Nephron (organoid): ENCODE measurements at regions not wholly inside any gene's neighbourhood (a gene's known extent, or its start where the extent isn't known, plus 50 kb on each side); places are given as distances from the start of the nearest gene placed in this dataset.

Experiments used
- H3K27ac Mint-ChIP-seq, 3 experiments: 2 replicates each; pipeline ENCODE4 v1.8.0; 2020; ENCODE audit warnings: mixed read lengths in 3 of 3, mild to moderate bottlenecking in 2 of 3, moderate library complexity in 1 of 3
- H3K27me3 Mint-ChIP-seq: 2 replicates; pipeline ENCODE4 v1.8.0; 2021; ENCODE audit warnings: low read depth, mild to moderate bottlenecking, moderate library complexity, mixed read lengths
- H3K36me3 Mint-ChIP-seq: 2 replicates; pipeline ENCODE4 v1.8.0; 2020; ENCODE audit warnings: low read depth, mixed read lengths
- H3K4me1 Mint-ChIP-seq: 2 replicates; pipeline ENCODE4 v1.8.0; 2020; ENCODE audit warnings: mixed read lengths
- H3K4me3 Mint-ChIP-seq, 3 experiments: 2 replicates each; pipeline ENCODE4 v1.8.0; 2020; ENCODE audit warnings: mild to moderate bottlenecking in 3 of 3, mixed read lengths in 3 of 3, moderate library complexity in 2 of 3
- H3K9me3 Mint-ChIP-seq: 2 replicates; pipeline ENCODE4 v1.8.0; 2020; ENCODE audit warnings: mixed read lengths
- CTCF ChIP-seq, 3 experiments: fragments of 200-600 bp; sonication (generic); IDR thresholded peaks; one replicate each; pipeline ENCODE4 v1.5.0; 2021; ENCODE audit warnings: antibody characterized with exemption in 3 of 3; ENCODE audit not compliant: unreplicated experiment in 3 of 3

GRCh38 chr11:121958971-121959325 is 157.1 kb downstream of the BLID start:
- H3K4me3 Mint-ChIP-seq, result peak overlapping the region in 1 of 3 experiments; percentile 28
- no peaks in the 10 kb centered on the region for H3K36me3 Mint-ChIP-seq

GRCh38 chr11:121958323-121958970 is 157.6 kb downstream of the BLID start:
- Mint-ChIP-seq H3K4me1 (peaks cover 52% of the 10 kb centered on the region), H3K27ac (peak overlapping the region; percentile 76 to 90 (median 87)), H3K36me3 (no peaks in the 10 kb centered on the region), H3K27me3 (no peaks in the 10 kb centered on the region), H3K4me3 (peak overlapping the region in 1 of 3 experiments; percentile 28), H3K9me3 (no peaks in the 10 kb centered on the region)
- TF ChIP-seq CTCF (IDR thresholded peaks at IDR 0.05; ENCODE audit: unreplicated experiment in 3 of 3), result no peak

More at GRCh38 chr11:121958971-121959325, 157.1 kb downstream of the BLID start:
- H3K27ac Mint-ChIP-seq, result peak overlapping the region; percentile 76 to 90 (median 87)
- H3K9me3 Mint-ChIP-seq, result no peaks in the 10 kb centered on the region
- H3K27me3 Mint-ChIP-seq, result no peaks in the 10 kb centered on the region
- TF ChIP-seq CTCF (IDR thresholded peaks at IDR 0.05; ENCODE audit: unreplicated experiment in 3 of 3), result no peak
- peaks cover 52% of the 10 kb centered on the region for H3K4me1 Mint-ChIP-seq

GRCh38 chr11:121953122-121953521 is 162.9 kb downstream of the BLID start:
- Mint-ChIP-seq H3K27ac (no peak overlapping the region), H3K9me3 (no peaks in the 10 kb centered on the region), H3K4me1 (peaks cover 36% of the 10 kb centered on the region), H3K36me3 (no peaks in the 10 kb centered on the region), H3K4me3 (no peak overlapping the region), H3K27me3 (peaks cover 3% of the 10 kb centered on the region)
- no peak for TF ChIP-seq CTCF (IDR thresholded peaks at IDR 0.05; ENCODE audit: unreplicated experiment in 3 of 3)

- H3K4me1 Mint-ChIP-seq, result peaks cover 26% of the 10 kb centered on the region
- H3K27me3 Mint-ChIP-seq, result peaks cover 3% of the 10 kb centered on the region
- H3K4me3 Mint-ChIP-seq, result no peak overlapping the region
- H3K27ac Mint-ChIP-seq, result peak overlapping the region in 1 of 3 experiments; percentile 48
- peaks cover 11% of the 10 kb centered on the region for H3K9me3 Mint-ChIP-seq
- no peak for TF ChIP-seq CTCF (IDR thresholded peaks at IDR 0.05; ENCODE audit: unreplicated experiment in 3 of 3)
- no peaks in the 10 kb centered on the region for H3K36me3 Mint-ChIP-seq
These were observed 165.9 kb downstream of the BLID start for GRCh38 chr11:121950160-121950559.

- Mint-ChIP-seq H3K36me3 (peaks cover 4% of the 10 kb centered on the region), H3K27me3 (peaks cover 3% of the 10 kb centered on the region), H3K27ac (peak overlapping the region in 1 of 3 experiments; percentile 21), H3K4me3 (no peak overlapping the region), H3K9me3 (peaks cover 17% of the 10 kb centered on the region), H3K4me1 (peaks cover 17% of the 10 kb centered on the region)
- TF ChIP-seq CTCF (IDR thresholded peaks at IDR 0.05; ENCODE audit: unreplicated experiment in 3 of 3), result no peak
These were observed 169.5 kb downstream of the BLID start for GRCh38 chr11:121946514-121946913.
